ENCODE measurements at regions not wholly inside any gene's neighbourhood (a gene's known extent, or its start where the extent isn't known, plus 50 kb on each side); places are given as distances from the start of the nearest gene placed in this dataset.
A peak's percentile ranks its signal among the peaks of the same experiment; 100 is the strongest.

DNA sequence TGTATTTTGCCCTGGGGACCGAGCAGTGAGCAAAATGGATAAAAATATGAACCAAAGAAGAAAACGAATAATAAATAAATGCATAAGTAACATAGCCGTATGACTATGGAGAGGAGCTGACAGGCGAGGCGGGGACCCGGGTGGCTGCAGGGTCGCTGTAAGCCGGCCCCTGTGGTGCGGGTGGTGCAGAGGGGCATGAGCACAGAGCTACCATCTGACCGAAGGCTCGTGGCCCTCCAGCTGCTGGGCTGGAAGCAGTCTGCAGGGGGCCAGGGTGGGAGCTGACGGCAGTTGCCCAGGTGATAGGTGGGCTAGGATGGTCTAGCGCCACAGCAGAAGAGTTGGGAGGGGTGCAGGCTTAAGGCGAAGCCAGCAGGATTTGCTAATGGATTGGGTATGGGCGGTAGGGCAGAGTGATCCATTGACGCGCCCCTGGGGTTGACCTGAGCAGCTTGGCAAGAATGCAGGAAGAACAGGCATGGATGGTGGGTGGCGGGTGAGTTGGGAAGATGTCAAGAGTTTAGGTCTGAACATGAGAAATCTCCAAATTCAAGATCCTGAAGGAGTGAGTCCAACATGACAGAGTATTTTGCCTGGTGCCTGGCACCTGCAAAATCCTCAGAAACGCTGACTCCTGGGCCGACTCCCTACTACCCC, 228.0 kb downstream of the FOXL1 start:
- no peak for DNase-seq (ENCODE audit: low spot score)

DNA sequence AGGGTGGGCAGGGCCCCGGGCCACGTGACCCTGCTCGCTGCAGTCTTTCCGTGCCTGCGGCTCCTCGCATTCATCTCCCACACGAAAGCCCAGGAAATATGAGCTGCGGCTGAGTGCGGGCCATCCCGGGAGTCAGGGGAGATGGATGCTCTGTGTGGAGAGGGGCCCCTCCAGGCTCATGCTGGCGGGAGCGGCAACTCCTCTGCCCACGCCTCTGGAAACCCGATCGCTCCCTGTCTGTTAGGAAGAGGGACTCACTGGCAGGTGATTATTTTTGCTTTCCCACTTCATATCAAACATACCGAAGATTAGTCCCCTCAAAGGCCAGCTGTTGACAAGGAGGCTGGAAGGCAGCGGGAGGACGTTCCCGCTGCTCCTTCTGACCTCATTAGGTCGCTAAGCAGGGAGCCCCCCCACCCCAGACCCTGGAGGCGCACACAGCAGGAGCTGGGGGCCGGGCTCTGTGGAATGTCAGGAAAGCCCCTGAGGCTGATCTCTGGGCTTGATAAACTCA, 228.5 kb downstream of the FOXL1 start:
- DNase-seq (ENCODE audit: low spot score), result no peak

DNA sequence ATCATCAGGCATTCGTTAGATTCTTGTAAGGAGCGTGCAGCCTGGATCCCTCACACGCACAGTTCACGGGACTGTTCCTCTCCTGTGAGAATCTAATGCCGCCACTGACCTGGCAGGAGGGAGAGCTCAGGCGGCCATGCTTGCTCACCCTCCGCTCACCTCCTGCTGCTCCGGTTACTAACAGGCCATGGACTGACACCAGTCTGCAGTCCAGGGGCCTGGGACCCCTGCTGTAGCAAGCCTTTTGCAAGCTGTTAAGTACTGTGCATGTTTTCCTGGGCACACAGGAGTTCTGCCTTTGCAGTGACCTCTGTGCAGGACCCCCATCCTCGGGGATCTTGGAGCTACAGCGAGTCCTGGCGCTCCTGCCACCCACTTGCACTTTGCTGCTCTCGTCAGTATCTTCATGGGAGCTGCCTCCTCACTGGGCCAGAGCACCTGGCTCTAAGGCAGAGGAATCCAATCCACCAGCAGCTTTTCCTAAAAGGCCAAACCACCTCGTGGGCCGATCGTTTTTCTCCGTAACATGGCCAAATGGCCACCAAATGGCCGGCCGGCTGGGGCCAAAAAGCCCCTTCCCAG, 230.6 kb downstream of the FOXL1 start:
- DNase-seq (ENCODE audit: low spot score), result no peak

DNA sequence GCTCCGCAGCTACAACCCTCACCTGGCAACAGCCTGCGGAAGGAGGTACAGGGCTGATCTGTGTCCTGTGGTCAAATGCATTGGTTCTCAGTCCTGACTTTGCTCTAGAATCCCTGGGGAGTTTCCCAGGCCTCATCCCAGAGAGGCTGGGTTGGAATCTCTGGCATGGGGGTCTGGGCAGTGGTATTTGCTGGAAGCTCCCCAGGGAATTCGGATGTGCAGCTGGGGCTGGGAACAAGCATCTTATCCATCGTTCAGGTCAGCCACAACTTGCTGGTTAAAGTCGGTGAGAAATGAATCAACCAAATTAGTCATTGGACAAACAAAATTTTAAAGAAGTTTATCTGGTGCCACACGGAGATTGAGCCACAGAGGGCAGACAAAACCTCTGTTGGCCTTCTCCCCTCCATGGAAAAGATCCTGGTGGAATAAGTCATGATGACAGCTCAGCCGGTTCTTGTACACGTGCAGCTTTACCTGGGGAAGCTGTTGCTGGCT, 231.2 kb downstream of the FOXL1 start:
- DNase-seq (ENCODE audit: low spot score), result no peak

DNA sequence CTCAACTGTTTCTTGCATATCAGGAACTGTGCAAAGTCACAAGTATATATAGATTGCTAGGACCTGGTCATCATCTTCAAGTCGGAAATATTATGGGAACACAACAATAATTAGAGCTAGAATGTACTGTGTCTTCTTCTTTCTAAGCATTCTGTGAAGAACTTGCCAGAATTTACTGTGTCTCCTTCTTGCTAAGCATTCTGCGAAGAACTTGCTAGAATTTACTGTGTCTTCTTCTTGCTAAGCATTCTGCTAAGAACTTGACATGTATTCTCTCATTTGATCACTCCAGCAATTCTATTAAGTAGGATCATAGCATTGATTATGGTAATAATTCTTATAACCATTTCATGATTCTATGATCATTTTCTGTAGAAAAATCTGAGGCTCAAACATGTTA, 231.7 kb downstream of the FOXL1 start:
- no peak for DNase-seq (ENCODE audit: low spot score)

DNA sequence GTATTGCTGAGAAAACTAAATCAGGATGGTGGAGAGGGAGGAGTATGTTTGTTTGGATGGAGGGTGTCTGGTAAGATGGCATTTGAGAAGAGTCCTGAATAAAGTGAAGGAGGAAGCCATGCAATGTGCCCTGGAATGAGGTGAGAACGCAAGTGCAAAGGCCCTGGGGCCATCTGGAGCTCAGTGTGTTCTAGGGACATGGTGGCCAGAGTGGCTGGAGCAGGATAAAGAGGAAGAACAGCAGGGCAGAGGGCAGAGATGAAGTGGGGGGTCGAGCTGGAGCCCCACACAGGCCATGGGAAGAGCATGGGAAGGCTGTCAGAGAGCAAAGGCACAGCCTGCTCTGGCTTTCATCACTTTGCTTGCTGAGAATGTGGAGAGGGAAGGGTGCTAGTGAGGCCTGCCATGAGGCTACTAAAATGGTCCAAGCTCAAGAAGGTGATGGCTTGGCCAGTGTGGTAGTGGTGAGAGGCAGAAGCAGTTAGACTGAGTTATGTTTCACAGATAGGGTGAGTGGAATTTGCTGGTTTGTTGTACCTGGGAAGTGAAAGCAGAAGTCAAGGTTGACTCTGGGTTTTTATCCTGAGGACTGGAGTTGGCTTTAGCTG, 234.1 kb downstream of the FOXL1 start:
- no peak for DNase-seq (ENCODE audit: low spot score)

DNA sequence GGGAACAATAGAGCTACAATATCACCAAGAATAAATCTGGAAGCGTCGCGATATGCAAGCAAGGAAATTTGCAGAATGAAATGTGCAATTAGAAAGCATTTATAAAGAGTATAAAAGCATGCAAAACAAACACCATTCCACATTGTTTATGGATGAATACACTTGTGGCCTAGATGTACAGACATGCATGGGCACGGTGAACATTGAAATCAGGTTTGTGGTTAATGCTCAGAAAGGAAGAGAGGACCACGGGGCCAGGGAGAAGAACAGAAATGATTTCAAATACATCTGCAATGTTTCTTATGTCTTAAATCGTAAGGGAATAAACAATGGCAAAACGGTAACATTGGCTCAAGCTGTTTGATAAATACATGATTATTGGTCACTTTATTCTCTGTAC, 235.9 kb downstream of the FOXL1 start:
- DNase-seq (ENCODE audit: low spot score), result no peak

DNA sequence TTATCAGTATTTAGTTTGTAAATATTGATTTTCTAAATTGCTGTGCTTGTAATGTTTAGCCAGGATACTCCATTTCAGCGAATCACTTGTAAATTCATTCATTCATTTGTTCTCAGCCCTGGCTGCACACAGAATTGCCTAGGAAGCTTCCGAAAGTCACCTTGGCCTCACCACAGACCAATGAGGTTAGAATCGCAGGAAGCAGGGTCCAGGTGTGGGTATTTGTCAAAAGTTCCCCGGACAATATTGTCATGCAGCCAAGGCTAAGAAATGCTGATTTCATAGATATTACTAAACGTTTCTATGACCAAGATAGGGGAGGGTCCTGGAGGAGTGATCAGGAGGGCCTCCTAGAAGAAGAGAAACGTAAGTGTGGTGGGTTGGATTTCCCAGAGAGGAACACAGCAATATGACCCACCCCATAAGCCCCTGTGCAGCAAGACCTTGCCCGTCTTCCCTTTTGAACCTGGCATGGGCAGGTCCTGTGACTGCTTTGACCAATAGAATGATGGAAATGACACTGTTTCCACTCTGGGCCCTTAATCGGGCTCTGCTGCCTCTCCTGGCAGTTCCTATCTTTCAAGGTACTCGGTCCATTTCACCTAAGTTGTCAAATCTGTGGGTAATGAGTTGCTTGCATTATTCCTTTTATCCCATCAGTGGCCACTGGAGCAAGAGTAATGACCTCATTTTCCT, 238.7 kb downstream of the FOXL1 start:
- no peak for DNase-seq (ENCODE audit: low spot score)

DNA sequence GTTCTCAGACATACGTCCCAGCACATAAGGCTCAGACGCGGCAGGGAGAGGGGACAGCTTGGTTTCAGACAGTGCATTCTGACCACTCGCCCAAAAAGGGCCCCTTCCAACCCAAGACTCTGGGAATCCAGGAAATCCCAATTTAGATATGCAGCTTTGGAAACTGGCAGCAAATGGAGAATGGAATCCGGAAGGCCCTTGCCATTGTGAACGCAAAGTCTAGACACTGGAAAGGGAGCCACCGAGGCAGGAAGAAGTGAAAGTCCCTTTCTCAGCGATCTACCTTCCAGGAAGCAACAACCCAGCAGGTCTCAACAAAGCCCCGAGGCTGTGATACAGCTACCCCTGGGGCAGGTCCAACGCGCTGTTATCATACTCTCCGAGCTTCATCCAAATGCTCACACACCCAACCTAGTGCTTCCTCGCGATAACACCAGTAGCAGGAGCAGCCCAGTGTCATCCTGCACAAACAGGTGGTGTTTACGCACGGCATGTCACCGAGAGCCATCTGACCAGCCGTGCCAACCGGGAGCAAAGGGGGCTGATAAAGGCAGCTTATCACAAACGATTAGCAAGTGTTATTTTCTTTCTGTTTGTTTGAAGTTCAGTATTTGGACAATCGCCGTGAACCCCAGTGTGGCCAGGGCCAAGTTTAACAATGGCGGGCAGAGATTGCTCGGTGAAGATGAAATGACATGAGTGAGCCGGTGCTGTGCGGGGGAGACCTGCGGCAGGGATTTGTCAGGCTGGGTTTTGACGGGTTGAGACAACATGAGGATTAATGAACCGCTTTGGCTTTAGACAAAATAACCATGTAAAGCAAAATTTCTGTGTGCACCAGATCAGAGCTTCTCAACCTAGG, 240.6 kb downstream of the FOXL1 start:
- DNase-seq (ENCODE audit: low spot score), result no peak

DNA sequence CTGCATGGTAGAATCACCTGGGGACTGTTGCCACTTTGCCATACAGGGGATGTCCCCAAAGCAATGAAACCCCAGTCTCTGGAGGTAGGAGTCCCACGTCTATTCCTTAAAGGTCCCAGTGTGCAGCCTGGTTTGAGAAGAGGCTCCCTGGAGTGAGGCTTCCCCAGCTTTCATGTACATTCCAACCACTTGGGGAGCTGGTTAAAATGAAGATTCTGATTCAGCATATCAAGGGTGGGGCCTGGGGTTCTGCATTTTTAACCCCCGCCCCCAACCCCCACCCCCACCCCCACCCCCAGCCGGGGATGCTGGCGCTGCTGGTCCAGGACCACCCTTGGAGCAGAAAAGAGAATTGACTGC, 241.2 kb downstream of the FOXL1 start:
- DNase-seq (ENCODE audit: low spot score), result no peak

DNA sequence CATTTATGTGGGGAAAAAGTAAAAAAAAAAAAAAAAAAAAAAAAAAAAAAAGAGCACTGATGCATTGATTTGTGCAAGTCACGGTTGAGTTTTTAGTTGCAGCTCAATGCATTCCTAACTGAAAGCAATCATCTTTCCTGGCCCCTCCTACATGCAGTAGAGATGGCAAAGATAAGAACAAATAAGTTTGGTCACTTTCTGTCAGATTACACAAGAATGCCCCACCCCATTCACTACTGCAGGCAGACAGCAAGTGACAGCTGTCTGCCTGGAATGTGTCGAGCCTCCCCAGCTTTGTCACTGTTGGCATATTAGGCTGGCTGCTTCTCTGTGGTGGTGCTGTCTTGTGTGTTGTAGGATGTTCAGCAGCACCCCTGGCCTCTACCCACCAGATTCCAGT, 243.5 kb downstream of the FOXL1 start:
- peak; percentile 24 for DNase-seq (ENCODE audit: low spot score)

DNA sequence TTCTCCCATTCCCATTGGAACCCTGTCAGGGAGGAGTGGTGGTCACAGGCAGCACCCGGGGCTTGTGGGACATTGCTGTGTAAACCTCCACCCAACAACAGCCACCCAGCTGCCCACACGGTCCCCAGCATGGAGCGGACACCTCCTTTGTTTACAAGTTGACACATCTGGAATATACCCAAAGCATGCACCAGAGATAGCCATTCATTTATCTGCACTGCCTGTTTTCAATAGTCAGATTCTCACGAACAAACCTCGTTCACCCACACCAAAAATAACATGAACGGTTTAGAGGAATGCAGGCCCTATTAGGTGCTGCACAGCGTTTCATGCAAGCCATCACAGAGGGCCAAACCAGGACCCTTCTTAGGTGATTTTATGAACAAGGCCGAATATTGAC, 244.8 kb downstream of the FOXL1 start:
- no peak for DNase-seq (ENCODE audit: low spot score)

DNA sequence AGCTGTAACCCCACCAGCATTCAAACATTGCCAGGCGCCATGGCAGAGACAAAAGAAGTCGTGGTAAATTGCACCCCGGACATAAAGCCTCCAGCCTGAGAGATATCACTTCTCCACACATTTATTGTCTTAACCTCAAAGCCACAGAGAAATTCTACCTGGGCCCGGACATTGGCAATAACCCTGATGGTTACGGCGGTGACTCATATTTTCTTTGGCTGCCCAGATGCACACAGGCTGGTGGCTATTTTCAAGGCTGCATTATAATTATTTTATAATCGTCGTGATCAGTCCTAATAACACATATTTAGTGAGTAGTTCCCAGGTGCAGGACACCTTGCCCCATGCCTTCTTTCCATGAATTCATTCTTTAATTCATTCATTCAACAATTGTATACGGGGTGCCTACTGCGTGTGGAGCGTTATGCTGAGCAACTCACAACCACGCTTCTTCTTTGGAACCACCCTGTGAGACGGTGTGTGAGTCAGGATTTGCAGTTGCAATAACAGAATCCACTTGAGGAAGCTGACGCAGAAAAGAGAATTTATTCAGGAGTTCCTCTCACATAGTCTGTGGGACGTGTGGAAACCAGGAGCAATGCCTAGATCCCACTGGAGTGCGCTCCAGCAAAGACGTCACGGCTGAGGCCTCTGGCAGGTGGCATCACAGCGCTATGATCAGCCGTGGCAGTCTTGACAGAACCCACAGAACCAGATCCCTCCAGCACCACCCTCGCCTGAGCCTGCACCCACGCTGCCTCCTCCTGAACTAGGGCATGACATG, 245.7 kb downstream of the FOXL1 start:
- peak; percentile 64 for DNase-seq (ENCODE audit: low spot score)

DNA sequence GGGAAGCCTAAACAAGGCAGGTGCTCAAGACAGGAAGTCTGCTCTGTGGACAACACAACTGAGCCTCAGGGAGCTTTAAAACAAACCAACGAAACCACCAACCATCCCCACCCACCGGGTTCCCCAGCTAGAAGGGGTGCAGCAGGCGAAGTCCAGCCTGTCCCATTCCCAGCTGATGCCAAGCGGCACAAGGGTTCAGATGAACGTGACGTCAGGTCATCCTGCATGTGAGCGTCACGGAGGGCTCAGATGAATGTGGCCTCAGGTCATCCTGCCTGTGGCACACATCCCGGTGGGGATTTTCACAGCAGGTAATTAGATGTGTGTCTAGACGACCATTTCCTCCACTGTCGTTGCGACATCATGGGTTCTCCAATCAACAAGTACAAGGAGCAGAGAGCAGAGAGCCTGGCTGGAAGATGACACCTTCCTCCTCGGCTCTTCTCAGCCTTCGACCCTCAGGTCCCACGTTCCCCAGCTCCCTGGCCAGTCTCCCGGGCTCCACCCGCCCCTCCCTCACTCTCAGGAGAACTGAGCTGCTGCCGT, 246.5 kb downstream of the FOXL1 start:
- DNase-seq (ENCODE audit: low spot score), result peak; percentile 5

DNA sequence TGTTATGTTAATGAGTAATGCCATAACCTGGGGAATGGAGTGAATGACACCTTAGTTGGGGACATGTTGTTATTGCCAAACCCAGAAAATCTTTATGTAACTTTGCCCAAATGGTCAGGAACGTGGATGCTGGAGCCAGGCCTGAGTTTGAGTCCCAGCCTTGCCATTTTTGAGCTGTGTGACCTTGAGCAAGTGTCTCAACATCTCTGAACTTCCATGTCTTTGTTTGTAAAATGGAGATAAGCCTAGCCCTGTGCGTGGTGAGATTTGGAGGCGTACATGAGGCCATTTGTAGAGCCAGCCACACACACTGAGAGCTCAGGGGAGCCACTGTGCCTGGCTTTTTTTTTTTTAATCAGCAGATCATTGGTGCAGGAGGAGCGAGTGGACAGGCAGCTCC, 247.3 kb downstream of the FOXL1 start:
- no peak for DNase-seq (ENCODE audit: low spot score)

DNA sequence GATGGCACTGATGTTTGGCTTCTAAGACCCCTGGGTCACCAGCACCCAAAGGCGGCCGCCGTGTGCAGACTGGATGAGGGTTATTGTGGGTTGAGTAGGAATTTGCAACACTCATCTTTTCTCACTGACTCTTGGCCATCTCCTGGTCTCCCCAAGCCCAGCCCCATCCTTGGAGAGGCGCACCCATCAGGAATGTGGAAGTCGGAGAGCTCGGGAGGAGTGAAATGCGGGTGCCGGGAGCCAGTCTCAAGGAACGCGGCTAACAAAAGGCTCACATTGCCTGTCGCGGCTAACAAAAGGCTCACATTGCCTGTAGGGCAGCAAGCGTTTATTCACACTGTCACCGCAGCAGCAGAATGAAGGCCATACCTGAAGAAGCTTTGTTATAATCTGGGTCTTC, 248.6 kb downstream of the FOXL1 start:
- DNase-seq (ENCODE audit: low spot score), result no peak

DNA sequence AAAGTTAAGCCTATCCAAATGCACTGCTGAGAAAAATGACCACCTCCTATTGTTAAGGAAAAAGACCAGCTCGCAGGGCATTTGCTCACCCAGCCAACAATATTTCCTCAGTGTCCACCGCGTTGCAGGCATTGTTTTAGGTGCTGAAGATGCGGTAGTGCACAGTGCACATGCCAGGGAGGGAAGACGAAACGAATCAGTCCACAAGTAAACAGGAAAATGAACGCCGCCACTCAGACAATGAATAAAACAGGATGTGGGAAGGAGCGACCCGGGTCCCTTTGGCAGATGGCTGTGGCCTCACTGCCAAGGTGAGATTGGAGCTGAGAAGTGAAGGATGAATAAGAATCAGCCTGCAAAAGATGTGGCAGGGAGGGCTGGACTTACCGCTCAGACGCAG, 249.2 kb downstream of the FOXL1 start:
- no peak for DNase-seq (ENCODE audit: low spot score)

DNA sequence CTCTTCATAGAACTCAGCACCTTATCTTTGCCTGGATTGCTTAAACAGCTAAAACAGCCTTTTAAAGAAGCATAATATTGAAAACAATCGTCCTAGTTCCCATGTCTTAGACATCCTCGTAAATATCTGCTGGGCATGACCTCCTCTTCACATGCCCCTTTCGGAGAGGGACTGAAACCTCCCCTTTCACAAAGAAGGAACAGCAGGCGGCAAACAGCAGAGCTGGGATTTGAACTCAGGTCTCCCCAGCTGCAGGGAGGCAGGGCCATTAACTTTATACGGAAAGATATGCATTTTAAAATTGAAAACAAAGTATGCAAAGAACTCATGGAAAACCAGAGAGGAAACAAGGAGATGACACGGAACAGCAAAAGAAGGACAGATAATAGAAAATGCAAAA, 249.9 kb downstream of the FOXL1 start:
- DNase-seq (ENCODE audit: low spot score), result no peak

DNA sequence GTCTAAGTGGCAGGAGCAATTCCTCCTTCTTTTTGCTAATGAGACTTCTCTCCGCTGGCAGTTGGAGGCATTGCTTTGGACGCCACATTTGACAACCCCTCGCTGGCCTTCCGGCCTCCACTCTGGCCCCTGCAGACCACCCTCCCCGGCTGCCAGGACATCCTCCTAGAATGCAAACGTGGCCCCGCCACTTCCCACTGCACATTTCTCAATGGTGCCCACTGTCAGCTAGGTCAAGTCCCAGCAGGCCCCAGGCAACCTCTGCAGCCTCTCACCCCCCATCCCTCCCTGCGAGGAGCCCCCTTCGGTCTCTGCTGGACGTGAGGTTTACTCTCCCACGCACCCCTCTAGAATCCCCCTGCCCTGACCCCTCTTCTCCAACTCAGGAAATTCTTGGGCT, 250.3 kb downstream of the FOXL1 start:
- no peak for DNase-seq (ENCODE audit: low spot score)

DNA sequence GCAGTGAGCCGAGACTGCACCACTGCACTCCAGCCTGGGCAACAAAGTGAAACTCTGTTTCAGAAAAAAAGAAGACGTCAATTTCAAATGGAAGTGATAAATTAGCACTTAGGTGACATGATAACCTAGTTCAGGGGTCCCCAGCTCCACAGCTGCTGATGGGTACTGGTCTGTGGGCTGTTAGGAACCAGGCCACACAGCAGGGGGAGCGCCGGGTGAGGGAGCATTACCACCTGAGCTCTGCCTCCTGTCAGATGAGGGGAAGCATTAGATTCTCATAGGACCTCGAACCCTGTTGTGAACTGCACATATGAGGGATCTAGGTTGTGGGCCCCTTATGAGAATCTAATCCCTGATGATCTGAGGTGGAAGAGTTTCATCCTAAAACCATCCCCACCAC, 253.0 kb downstream of the FOXL1 start:
- no peak for DNase-seq (ENCODE audit: low spot score)

DNA sequence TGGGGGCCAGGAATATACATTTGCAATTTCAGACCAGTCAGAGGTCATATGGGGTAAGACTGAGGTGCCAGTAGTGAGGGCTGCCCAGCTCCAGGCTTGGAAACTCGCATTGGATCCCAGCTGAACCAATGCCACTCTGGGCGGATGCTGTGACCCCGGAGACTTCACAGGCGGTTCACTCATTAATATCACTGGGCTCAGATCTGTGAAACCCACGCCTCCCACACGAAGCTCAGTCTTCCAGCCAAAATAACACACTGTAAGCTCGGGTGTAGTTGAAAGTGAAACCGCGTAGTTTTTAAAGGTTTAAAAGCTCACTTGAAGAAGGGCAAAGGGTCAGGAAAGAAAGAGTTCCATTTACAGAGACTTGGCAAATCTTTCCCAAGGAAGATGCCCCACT, 254.8 kb downstream of the FOXL1 start:
- no peak for DNase-seq (ENCODE audit: low spot score)
